ENCODE measurements at regions not wholly inside any gene's neighbourhood (a gene's known extent, or its start where the extent isn't known, plus 50 kb on each side); places are given as distances from the start of the nearest gene placed in this dataset.

- DNase-seq (ENCODE audit: low spot score) = no peak
Measured at GRCh38 chr4:125062115-125063050, 252.4 kb upstream of the FAT4 start.

DNA sequence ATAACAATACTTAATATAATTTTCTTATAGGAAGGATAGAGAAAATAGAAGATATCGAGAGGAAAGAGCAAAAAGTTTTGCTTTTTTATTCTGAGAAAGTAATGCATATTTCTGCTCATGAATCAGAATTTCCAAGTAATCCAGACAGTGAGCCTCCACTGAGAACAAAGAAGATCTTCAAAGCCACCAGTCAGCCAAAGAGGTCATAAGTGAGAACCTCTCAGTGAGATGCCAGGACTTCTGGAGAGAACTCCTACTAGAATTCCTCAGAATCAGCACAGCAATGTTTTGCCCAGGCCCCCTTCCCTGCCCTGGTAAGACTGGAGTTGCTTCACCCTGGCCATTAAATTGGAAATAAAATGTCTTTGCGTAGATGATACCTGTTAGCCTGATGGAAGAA is 254.4 kb upstream of the FAT4 start:
- no peak for DNase-seq (ENCODE audit: low spot score)

DNA sequence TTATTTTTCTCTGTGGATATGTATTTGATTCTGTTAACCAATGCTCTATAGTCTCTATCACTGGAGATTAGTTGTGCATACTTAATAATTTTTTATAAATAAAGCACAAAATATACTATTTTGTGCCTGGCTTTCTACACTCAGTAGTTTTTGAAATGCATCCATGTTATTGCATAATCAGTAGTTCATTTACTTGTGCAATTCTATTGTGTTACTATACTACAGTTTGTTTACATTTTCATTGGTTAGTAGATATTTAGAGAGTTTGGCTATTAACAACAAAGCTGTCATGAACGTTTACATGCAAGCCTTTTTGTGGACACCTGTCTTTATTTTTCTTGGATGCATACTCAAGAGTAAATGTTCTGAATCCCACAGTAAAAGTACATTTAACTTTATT is 265.0 kb upstream of the FAT4 start:
- DNase-seq (ENCODE audit: low spot score) = no peak

- DNase-seq (ENCODE audit: low spot score) = no peak
Measured at GRCh38 chr4:125045311-125045710, 269.4 kb upstream of the FAT4 start.

DNA sequence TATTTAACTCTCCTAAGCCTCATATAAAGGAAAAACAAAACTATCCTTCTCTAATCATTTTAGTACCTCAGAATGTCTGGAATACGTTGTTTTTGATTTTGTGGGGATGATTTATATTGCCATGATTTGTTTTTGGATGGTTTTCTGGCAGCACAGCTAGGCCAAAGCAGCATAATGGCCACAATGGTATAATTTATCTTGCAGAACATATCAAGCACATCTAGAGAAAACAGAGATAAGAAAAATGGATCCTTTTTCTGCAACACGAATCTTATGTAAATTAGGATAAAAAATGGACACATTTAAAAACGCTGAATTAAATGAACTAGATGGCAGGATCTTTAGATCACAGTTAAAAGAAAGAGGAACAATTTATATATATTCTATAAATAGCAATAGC is 269.9 kb upstream of the FAT4 start:
- DNase-seq (ENCODE audit: low spot score) = no peak

- DNase-seq (ENCODE audit: low spot score) = no peak
Measured at GRCh38 chr4:125043486-125043885, 271.3 kb upstream of the FAT4 start.

DNA sequence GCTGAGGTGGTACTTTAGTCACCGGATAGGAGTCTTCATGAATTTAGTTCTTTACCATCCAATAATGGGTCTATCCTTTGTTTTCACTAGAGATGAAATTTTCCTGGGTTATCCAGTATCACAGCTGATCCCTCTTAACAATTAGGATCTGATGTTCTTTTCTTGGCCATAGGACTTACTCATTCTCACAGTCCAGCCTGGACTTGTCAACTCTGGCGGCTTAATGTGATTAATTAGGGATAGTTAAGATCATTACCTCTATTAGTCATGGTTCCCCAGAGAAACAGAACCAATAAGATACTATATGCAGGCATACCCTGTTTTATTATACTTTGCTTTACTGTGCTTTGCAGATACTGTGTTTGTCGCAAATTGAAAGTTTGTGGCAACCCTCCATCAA is 272.7 kb upstream of the FAT4 start:
- DNase-seq (ENCODE audit: low spot score) = no peak

GRCh38 chr4:125041372-125041930 is 273.3 kb upstream of the FAT4 start:
- peak; percentile 4 for DNase-seq (ENCODE audit: low spot score)

DNA sequence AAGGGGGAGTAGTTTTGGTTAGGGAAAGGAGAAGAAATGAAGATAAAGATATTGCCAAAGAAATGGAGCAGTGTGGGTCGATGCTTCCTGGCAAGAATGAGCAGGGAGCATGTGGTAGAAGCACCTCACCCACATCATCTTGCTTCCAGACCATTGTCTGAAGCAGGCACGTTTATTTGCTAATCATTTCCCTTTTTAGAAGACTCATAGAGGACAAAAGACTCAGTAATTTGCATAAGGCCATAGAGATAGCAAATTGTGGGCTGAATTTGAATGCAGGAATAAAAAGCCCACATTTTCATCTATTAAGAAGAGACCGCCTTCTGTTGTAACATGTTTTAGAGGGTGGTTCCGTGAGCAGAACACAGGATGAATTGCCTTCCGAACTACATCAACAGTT is 275.2 kb upstream of the FAT4 start:
- DNase-seq (ENCODE audit: low spot score) = no peak

DNA sequence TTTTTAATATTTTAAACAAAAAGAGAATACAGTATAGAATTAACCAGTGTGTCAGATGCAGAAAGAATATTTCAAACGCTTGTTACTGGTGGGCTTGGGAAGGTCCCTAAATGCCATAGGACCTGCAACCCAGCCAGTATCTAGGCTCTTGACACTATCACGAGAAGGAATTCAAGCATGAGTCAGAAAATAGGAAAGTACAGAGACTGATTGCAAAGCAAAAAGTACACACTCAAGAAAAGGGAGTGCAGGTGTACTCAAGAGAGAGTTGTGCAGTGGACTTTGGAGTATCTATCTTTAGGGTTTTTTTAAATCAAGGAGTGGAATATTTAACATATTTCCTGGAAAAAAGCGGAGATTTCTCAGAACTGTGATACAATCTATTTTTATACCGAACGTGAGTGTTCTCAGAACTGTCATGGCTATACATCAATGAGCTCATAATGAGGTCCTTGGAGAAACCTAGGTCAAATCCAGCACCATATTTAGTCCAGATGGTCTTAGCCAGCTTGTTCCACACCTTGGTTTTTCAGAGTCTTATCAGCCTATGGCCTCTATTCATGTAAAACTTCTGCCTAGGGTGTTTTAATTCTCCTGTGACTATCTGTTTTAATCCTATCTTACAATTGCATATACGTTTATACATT is 291.8 kb upstream of the FAT4 start:
- no peak for DNase-seq (ENCODE audit: low spot score)

GRCh38 chr4:125021189-125021588 is 293.6 kb upstream of the FAT4 start:
- DNase-seq (ENCODE audit: low spot score) = peak; percentile 15

GRCh38 chr4:125020089-125021034 is 294.4 kb upstream of the FAT4 start:
- DNase-seq (ENCODE audit: low spot score) = no peak

GRCh38 chr4:125016892-125017299 is 297.9 kb upstream of the FAT4 start:
- DNase-seq (ENCODE audit: low spot score) = no peak

- no peak for DNase-seq (ENCODE audit: low spot score)
Measured at GRCh38 chr4:125013891-125014290, 300.9 kb upstream of the FAT4 start.

GRCh38 chr4:125011646-125012045 is 299.1 kb upstream of the ANKRD50 start:
- no peak for DNase-seq (ENCODE audit: low spot score)

DNA sequence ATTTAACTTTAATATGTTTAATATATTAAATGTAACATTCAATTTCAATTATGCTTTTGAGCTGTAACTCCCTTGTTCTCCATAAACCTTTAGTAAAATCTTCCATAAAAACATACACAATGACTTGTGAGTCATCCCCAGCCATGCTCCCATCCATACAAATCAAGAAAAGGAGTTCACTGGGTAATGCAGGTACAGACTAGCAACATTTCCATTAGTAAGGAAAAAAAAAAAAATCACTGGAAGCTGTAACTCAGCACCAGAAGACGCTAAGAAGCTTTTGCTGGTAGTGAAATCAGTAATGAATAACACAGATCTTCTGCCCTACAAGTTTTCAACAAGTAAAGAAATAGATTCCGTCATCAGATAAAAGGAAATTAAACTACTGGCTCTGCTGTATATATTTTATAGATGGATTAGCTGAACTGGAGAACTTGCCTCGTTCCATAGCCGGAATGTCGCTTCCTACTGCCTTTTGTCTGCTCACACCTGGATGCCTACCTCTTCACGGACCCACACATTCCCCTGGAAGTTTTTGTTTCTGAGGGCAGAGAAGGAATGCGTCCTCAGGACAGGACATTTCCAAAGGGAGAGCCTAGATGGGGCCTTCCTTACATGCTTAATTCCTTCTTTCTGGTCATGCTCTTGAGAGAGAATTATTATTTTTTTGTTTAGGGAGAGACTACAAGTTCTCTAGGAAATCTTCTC is 298.4 kb upstream of the ANKRD50 start:
- DNase-seq (ENCODE audit: low spot score) = no peak

- no peak for DNase-seq (ENCODE audit: low spot score)
Measured at GRCh38 chr4:125008676-125009075, 296.1 kb upstream of the ANKRD50 start.

DNA sequence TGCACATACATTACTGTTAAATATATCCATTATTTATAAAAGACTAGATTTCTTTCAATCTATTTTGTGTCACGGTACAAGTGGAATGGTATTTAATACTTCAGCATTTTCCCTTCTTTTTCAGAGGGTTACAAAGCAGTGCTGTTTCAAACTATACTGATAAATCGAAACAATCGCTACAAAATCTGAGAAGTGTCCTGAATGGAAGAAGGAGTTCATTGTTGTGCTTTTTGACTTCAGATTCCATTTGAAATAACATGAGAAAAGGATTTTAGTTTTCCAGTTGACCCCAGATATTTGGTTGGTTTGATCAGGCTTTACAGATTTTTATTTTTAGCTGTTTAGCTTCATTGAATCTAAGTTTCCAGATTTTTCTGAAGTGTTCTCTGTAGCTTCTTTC is 292.1 kb upstream of the ANKRD50 start:
- no peak for DNase-seq (ENCODE audit: low spot score)

DNA sequence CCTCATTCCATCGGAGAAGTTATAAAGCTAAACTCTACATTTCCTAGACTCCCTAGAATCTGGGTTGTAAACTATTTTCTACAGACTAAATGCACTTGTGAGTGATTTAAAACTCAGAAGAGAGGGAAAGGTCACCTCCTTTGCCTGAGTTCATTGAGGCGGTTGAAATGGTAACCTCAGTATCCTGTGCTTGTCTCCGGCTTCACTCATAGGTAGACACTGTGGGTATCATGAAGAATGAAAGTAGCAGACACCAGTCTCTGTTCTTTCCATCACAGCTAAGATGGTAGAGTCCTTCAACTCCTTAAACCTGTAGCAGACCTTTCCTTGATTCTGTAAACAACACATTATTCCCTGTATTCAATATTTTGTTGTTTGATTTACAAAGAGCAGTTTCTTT is 291.3 kb upstream of the ANKRD50 start:
- DNase-seq (ENCODE audit: low spot score) = no peak

GRCh38 chr4:124997991-124998390 is 285.5 kb upstream of the ANKRD50 start:
- DNase-seq (ENCODE audit: low spot score) = no peak

DNA sequence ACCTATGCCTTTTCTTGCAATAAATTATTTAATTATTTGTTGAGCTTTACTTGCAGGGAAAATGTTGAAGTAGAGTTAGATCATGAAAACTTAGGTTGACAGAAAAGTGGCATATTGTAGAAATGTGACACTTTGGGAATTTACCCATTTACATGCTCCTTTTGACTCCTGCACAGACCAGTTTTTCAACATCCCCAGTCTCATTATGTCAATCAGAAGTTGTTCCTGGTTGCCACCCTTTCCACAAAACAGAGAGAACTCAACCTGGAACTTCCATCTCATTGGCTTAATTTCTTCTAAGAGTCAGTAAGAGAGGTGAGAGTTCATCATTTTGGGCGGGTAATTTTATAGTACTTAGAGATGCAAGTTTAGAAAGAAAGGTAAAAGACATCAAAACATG is 284.6 kb upstream of the ANKRD50 start:
- DNase-seq (ENCODE audit: low spot score) = no peak

Measured in kidney tubule cell (primary cell).